ENCODE measurements at regions not wholly inside any gene's neighbourhood (a gene's known extent, or its start where the extent isn't known, plus 50 kb on each side); places are given as distances from the start of the nearest gene placed in this dataset.

DNA sequence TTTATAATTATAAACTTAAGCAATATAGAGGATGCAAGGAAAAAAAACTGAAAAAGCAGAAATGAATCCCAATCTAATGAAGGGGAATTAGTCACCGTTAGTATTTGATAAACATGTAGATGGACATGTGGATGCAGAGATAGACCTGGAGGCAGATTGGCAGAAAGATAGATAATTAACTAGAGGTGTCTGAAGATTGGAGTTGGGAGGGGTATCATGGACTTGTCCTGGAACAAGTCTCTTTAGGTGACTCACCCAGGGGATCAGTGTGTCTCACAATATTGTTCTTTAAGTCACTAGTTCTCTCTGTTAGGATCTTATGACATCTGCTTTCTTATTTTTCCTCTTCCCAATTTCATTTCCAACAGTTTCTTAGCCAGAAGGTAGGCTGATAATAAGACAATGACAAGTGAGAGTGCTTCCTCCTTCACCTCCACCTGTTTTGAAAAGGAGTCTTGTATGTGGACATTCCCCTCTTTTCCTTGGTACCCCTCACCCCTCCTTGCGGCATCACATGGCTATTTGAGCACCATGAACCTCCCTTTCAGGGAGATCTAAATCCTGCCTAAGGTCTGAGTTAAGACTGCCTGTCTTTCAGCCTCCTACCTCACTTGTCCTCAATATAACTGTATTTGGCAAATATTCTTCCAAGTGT lies 987.7 kb downstream of the TSN start:
- TF ChIP-seq POLR2A (IDR thresholded peaks at IDR 0.05) (no peak), POLR2AphosphoS5 (IDR thresholded peaks at IDR 0.05) (no peak), EP300 (IDR thresholded peaks at IDR 0.05) (no peak)
- TF ChIP-seq, protein P1, sequence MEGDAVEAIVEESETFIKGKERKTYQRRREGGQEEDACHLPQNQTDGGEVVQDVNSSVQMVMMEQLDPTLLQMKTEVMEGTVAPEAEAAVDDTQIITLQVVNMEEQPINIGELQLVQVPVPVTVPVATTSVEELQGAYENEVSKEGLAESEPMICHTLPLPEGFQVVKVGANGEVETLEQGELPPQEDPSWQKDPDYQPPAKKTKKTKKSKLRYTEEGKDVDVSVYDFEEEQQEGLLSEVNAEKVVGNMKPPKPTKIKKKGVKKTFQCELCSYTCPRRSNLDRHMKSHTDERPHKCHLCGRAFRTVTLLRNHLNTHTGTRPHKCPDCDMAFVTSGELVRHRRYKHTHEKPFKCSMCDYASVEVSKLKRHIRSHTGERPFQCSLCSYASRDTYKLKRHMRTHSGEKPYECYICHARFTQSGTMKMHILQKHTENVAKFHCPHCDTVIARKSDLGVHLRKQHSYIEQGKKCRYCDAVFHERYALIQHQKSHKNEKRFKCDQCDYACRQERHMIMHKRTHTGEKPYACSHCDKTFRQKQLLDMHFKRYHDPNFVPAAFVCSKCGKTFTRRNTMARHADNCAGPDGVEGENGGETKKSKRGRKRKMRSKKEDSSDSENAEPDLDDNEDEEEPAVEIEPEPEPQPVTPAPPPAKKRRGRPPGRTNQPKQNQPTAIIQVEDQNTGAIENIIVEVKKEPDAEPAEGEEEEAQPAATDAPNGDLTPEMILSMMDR (IDR thresholded peaks at IDR 0.05): no peak
- Histone ChIP-seq H3K4me3 (no peak overlapping the region), H3K36me3 (no peaks in the 10 kb centered on the region), H3K9me3 (no peaks in the 10 kb centered on the region), H3K4me1 (no peaks in the 10 kb centered on the region), H3K27ac (no peak overlapping the region), H3K27me3 (no peaks in the 10 kb centered on the region)
- 80% methylated on average over 1 to 2 of the region's 2 CpGs for WGBS, 2 donors (ENCODE audit: low coverage in 1 of 2)
- no peak for ATAC-seq

DNA sequence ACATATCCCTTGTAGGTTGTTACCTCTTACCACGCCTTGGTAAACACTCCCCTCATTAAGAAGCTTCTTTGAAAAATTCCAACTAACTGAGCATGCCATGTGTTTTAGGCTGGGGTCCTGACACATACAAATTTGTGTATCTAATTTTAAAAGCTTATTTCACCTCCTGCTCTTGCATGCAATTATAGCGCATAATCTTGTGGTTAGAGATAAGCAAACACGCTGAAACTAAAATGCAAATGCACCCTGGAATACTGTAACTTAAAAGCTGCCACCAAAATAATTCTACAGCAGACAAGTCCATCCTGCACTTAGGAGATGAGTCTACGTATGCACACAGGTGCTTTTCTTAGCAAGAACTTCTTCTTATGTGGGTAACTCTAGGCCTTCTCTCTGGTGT lies 990.2 kb downstream of the TSN start:
- ATAC-seq: no peak
- 85 to 97% methylated on average over 4 of the region's 4 CpGs for WGBS, 2 donors (ENCODE audit: low coverage in 1 of 2)
- Histone ChIP-seq H3K27ac (no peak overlapping the region), H3K4me1 (no peaks in the 10 kb centered on the region), H3K36me3 (no peaks in the 10 kb centered on the region), H3K9me3 (no peaks in the 10 kb centered on the region), H3K4me3 (no peak overlapping the region), H3K27me3 (no peaks in the 10 kb centered on the region)
- TF ChIP-seq EP300 (IDR thresholded peaks at IDR 0.05) (no peak), POLR2A (IDR thresholded peaks at IDR 0.05) (no peak), POLR2AphosphoS5 (IDR thresholded peaks at IDR 0.05) (no peak)
- TF ChIP-seq, protein P1 (IDR thresholded peaks at IDR 0.05): no peak

DNA sequence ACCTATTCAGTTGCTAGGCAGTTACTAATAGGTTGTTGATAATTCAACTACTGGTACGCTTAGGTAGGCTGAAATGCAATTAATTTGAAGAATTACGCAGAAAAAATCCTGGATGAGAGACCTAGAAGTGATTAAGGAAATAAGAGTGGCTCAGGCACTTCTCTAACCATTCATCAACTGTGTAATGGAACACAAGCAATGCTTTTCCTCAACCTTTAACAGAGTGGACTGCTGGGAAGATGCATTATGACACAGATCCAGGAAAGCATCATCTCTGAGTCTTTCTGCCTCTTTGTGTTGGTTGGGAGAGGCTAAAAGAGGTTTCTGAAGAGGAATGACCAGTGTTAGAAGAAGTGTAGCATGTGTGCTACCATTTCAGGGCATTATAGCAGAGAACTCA lies 992.2 kb downstream of the TSN start:
- H3K4me3 ChIP-seq: no peak overlapping the region
- no peaks in the 10 kb centered on the region for H3K9me3 ChIP-seq
- H3K27me3 ChIP-seq: no peaks in the 10 kb centered on the region
- WGBS, 2 donors (ENCODE audit: low coverage in 1 of 2): 92 to 95% methylated on average over 2 of the region's 2 CpGs
- H3K36me3 ChIP-seq: no peaks in the 10 kb centered on the region
- ATAC-seq: no peak
- H3K27ac ChIP-seq: no peak overlapping the region
- H3K4me1 ChIP-seq: no peaks in the 10 kb centered on the region
- no peak for TF ChIP-seq POLR2AphosphoS5 (IDR thresholded peaks at IDR 0.05)
- no peak for TF ChIP-seq POLR2A (IDR thresholded peaks at IDR 0.05)
- no peak for TF ChIP-seq EP300 (IDR thresholded peaks at IDR 0.05)
- TF ChIP-seq, protein P1 (IDR thresholded peaks at IDR 0.05): no peak

DNA sequence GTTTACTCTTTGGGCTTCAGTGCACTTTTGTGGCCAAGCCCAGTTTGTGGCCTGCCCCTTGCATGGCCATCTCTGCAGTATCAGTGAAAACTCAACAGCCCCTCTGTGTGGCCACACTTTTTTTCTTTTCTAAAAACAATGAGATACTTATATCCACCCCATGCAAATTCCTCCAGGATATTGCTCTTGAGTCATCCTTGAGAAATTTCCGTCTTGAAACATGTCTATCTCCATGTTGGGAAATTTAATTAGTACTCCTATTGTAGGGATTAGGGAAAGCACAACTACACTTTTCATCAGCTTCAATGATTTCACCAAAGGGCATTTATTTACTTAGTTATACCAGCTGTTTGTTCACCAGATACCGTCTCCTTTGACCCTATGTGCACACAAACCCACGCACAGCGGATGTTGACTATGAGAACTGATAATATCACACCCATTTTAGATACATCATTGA lies 993.1 kb downstream of the TSN start:
- 89 to 93% methylated on average over 3 to 4 of the region's 4 CpGs for WGBS, 2 donors (ENCODE audit: low coverage in 1 of 2)
- no peak for ATAC-seq

DNA sequence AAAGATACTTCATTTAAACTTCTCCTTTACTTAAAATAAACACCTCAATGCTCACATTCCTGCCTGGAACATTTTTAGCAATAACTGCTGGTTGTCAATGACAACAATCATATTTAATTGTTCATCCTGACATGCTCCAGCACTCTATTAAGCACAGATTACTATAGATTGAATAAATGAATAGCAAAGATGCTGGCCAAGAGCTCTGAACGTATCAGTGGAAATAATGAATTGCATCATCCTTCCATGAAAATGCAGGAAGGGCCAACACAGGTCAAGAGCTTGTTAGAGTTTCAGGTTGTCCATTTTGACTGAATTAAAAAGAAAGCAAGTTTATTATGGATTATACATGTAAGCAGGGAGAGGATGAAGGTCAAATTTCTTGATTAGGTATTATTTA lies 994.0 kb downstream of the TSN start:
- Histone ChIP-seq H3K36me3 (no peaks in the 10 kb centered on the region), H3K9me3 (no peaks in the 10 kb centered on the region), H3K27me3 (no peaks in the 10 kb centered on the region), H3K4me1 (no peaks in the 10 kb centered on the region), H3K4me3 (no peak overlapping the region), H3K27ac (no peak overlapping the region)
- TF ChIP-seq, protein P1 (IDR thresholded peaks at IDR 0.05): no peak
- TF ChIP-seq POLR2AphosphoS5 (IDR thresholded peaks at IDR 0.05) (no peak), EP300 (IDR thresholded peaks at IDR 0.05) (no peak), POLR2A (IDR thresholded peaks at IDR 0.05) (no peak)
- WGBS, 2 donors (ENCODE audit: low coverage in 1 of 2): 13 to 26% methylated on average over 1 of the region's 1 CpG
- no peak for ATAC-seq

More for the DNA sequence above, 993.1 kb downstream of the TSN start:
- Histone ChIP-seq H3K4me3 (no peak overlapping the region), H3K27ac (no peak overlapping the region), H3K4me1 (no peaks in the 10 kb centered on the region), H3K27me3 (no peaks in the 10 kb centered on the region), H3K36me3 (no peaks in the 10 kb centered on the region), H3K9me3 (no peaks in the 10 kb centered on the region)
- TF ChIP-seq, protein P1 (IDR thresholded peaks at IDR 0.05): no peak
- TF ChIP-seq EP300 (IDR thresholded peaks at IDR 0.05) (no peak), POLR2A (IDR thresholded peaks at IDR 0.05) (no peak), POLR2AphosphoS5 (IDR thresholded peaks at IDR 0.05) (no peak)

All from gastroesophageal sphincter (tissue), 4 donors.